NCI-H2107 treated with DMSO at 0.1 percent for 48 hours (cell line): ENCODE measurements at regions not wholly inside any gene's neighbourhood (a gene's known extent, or its start where the extent isn't known, plus 50 kb on each side); places are given as distances from the start of the nearest gene placed in this dataset.

Experiments used
- DNase-seq: peaks from one replicate; lab custom pipeline; 2025; ENCODE audit not compliant: unreplicated experiment; lab: John Stamatoyannopoulos, UW

GRCh38 chr2:134109725-134110124, 144.1 kb upstream of the MGAT5 start:
- no peak for DNase-seq

- no peak for DNase-seq
These were observed 143.3 kb upstream of the MGAT5 start for GRCh38 chr2:134110532-134110931.

- DNase-seq: no peak
These were observed 136.2 kb upstream of the MGAT5 start for GRCh38 chr2:134117676-134118075.

- DNase-seq: peak; percentile 78
These were observed 135.4 kb upstream of the MGAT5 start for GRCh38 chr2:134118279-134119116.

- no peak for DNase-seq
These were observed 134.7 kb upstream of the MGAT5 start for GRCh38 chr2:134119117-134119712.

GRCh38 chr2:134119713-134120405, 134.0 kb upstream of the MGAT5 start:
- peak; percentile 47 for DNase-seq

GRCh38 chr2:134120406-134120732, 133.5 kb upstream of the MGAT5 start:
- no peak for DNase-seq

GRCh38 chr2:134120733-134121630, 132.9 kb upstream of the MGAT5 start:
- DNase-seq: peak; percentile 16

GRCh38 chr2:134122610-134123009, 131.3 kb upstream of the MGAT5 start:
- no peak for DNase-seq

- DNase-seq: no peak
These were observed 130.5 kb upstream of the MGAT5 start for GRCh38 chr2:134123332-134123731.

- peak; percentile 21 for DNase-seq
These were observed 129.7 kb upstream of the MGAT5 start for GRCh38 chr2:134124047-134124753.

- DNase-seq: no peak
These were observed 126.4 kb upstream of the MGAT5 start for GRCh38 chr2:134127496-134127895.

GRCh38 chr2:134128746-134129145, 125.1 kb upstream of the MGAT5 start:
- no peak for DNase-seq

- DNase-seq: no peak
These were observed 123.9 kb upstream of the MGAT5 start for GRCh38 chr2:134129900-134130537.

GRCh38 chr2:134131681-134132489, 122.0 kb upstream of the MGAT5 start:
- no peak for DNase-seq

GRCh38 chr2:134132490-134132857, 121.4 kb upstream of the MGAT5 start:
- no peak for DNase-seq

- no peak for DNase-seq
These were observed 120.1 kb upstream of the MGAT5 start for GRCh38 chr2:134133622-134134312.

- DNase-seq: no peak
These were observed 119.6 kb upstream of the MGAT5 start for GRCh38 chr2:134134313-134134706.

GRCh38 chr2:134134827-134135226, 119.0 kb upstream of the MGAT5 start:
- DNase-seq: no peak
